Natural killer cell treated with Interleukin-12 subunit alpha and Interleukin-12 subunit beta and Interleukin-15 and Interleukin-18, amount 100 ng/mL, for 72 hours (primary cell): ENCODE measurements at regions not wholly inside any gene's neighbourhood (a gene's known extent, or its start where the extent isn't known, plus 50 kb on each side); places are given as distances from the start of the nearest gene placed in this dataset.

Experiments
- ATAC-seq, 2 donors: fragments of 150-1000 bp; cut with Tn5 transposase in 1 of 2; sonication (Bioruptor Pico), chemical (Tn5 transposase) in 1 of 2; 2 replicates each; pipeline ENCODE4 v1.10.0; 2021
- DNase-seq: peaks from one replicate; pipeline ENCODE4 v3.0.0; 2022; ENCODE audit warnings: low spot score
- H3K27ac Mint-ChIP-seq, 2 donors: 1 replicate in 1 of 2; 2 replicates in 1 of 2; pipeline ENCODE4 v1.8.0; 2022; ENCODE audit warnings: mixed read lengths in 2 of 2, mild to moderate bottlenecking in 1 of 2, moderate library complexity in 1 of 2
- H3K27me3 Mint-ChIP-seq, 2 donors: 1 replicate in 1 of 2; 2 replicates in 1 of 2; pipeline ENCODE4 v1.8.0; 2022; ENCODE audit warnings: mixed read lengths in 2 of 2
- H3K36me3 Mint-ChIP-seq: one replicate; pipeline ENCODE4 v1.8.0; 2022; ENCODE audit warnings: mixed read lengths
- H3K4me1 Mint-ChIP-seq, 2 donors: 1 replicate in 1 of 2; 2 replicates in 1 of 2; pipeline ENCODE4 v1.8.0; 2022; ENCODE audit warnings: low read depth in 2 of 2, mixed read lengths in 2 of 2, mild to moderate bottlenecking in 1 of 2
- H3K4me3 Mint-ChIP-seq: one replicate; pipeline ENCODE4 v1.8.0; 2022; ENCODE audit warnings: mixed read lengths
- H3K9me3 Mint-ChIP-seq: 2 replicates; pipeline ENCODE4 v1.8.0; 2022; ENCODE audit warnings: mixed read lengths

- H3K4me1 Mint-ChIP-seq: no peaks in the 10 kb centered on the region
- H3K9me3 Mint-ChIP-seq: peaks cover 4% of the 10 kb centered on the region
- H3K27ac Mint-ChIP-seq: no peak overlapping the region
- peaks cover 0 to 2% of the 10 kb centered on the region in 2 donors for H3K27me3 Mint-ChIP-seq
- no peak overlapping the region for H3K4me3 Mint-ChIP-seq
- no peak for ATAC-seq
- peaks cover 5% of the 10 kb centered on the region for H3K36me3 Mint-ChIP-seq
- no peak for DNase-seq
These were observed 128.6 kb downstream of the MAT2B start for GRCh38 chr5:163633926-163634460.

DNA sequence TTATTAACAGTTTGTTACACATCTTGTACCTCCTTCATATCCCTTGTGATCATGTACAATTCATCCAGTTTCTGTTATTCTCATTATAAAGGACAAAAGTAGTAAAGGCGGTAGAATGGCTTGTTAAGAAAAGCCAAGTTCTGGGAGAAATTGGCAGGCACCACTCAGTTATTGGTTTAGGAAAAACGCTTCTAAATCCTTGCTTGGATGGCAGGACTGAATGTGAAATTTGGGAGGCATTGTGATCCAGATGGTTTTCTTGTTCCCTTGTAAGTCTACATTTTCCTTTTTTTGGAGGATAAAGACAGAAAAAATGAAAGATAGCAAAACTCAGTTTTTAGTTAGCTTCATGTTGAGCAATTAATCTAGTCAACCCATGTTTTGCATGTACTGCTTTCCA is 130.2 kb downstream of the MAT2B start:
- DNase-seq: no peak
- H3K4me1 Mint-ChIP-seq: no peaks in the 10 kb centered on the region
- peaks cover 4% of the 10 kb centered on the region for H3K9me3 Mint-ChIP-seq
- peaks cover 0 to 2% of the 10 kb centered on the region in 2 donors for H3K27me3 Mint-ChIP-seq
- no peak overlapping the region for H3K27ac Mint-ChIP-seq
- H3K4me3 Mint-ChIP-seq: no peak overlapping the region
- ATAC-seq: no peak
- H3K36me3 Mint-ChIP-seq: peaks cover 5% of the 10 kb centered on the region

DNA sequence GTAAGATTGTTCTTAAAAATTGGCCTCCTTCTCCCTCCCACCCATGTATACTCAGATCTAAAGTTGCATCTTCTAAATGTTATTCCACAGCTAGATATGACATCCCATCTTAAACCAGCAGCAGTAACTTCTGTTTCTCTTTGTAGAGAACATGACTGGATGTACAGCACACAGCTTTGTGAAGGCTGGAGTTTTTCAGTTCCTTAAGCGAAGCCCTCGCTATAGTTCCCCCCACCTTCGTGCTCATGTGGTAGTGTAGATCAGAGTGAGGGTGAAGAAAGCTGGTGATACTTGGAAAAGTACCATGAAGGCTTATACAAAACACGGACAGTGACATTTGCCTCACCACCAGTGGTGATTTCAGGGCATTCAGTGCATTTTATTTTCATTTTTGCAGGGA is 137.5 kb downstream of the MAT2B start:
- H3K9me3 Mint-ChIP-seq: peaks cover 4% of the 10 kb centered on the region
- peaks cover 2% of the 10 kb centered on the region for H3K36me3 Mint-ChIP-seq
- no peaks in the 10 kb centered on the region for H3K4me1 Mint-ChIP-seq
- peaks cover 0 to under 1% of the 10 kb centered on the region in 2 donors for H3K27me3 Mint-ChIP-seq
- no peak for ATAC-seq
- no peak overlapping the region for H3K4me3 Mint-ChIP-seq
- no peak for DNase-seq
- H3K27ac Mint-ChIP-seq: no peak overlapping the region

DNA sequence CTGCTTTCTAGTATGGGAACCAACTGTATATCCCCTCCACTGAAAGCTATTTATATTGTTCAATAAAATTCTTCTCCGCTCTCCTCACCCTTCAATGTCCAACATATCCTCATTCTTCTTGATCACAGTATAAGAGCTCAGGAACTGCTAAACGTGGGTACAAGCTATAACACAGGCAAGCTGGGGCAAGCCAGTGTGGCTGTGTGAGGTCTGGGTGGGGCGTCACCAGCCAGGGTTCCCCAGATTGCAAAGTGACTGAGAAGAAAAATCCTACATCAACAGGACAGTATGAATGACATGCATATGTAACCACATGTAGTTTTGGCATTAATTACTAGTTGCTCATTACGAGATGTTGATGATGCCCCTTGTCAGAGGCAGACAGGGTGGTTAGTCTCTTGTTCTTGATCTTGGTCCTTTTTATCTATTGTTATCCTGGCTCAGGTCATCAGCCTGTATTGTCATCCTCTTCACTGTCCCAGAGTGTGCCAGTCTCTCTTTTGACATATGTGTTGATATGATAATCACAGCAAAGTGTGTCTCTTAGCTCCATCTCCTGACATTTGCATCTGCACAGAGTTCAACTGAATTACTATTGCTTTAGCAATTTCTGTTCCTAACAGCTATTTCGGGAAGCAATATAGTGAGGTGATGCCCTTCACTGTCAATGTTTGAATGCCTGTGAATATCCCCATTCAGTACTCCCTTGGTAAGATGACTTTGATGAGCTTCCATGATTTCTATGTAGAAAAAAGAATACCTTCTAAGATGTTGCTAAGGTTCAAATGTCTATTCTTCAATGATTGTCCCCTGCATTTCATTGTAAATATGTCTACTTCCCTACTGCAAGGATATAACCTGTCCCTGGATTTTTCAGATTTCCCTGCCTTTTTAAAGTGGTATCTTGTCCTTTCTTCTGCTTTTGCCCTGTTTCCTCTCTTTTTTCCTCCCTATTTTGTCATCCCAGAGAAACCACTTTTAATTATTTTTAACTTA is 140.3 kb downstream of the MAT2B start:
- no peak for ATAC-seq
- Mint-ChIP-seq H3K36me3 (no peaks in the 10 kb centered on the region), H3K27ac (no peak overlapping the region), H3K4me1 (no peaks in the 10 kb centered on the region), H3K9me3 (peaks cover 2% of the 10 kb centered on the region), H3K4me3 (no peak overlapping the region), H3K27me3 (no peaks in the 10 kb centered on the region)
- DNase-seq: no peak

- Mint-ChIP-seq H3K4me3 (no peak overlapping the region), H3K4me1 (no peaks in the 10 kb centered on the region), H3K36me3 (no peaks in the 10 kb centered on the region), H3K27ac (no peak overlapping the region), H3K9me3 (peaks cover 8% of the 10 kb centered on the region), H3K27me3 (no peaks in the 10 kb centered on the region)
- DNase-seq (no peak), ATAC-seq (no peak)
These were observed 144.1 kb downstream of the MAT2B start for GRCh38 chr5:163649514-163649913.

GRCh38 chr5:163653526-163653925 is 148.1 kb downstream of the MAT2B start:
- Mint-ChIP-seq H3K27ac (no peak overlapping the region), H3K9me3 (peaks cover 5% of the 10 kb centered on the region), H3K36me3 (no peaks in the 10 kb centered on the region), H3K4me3 (no peak overlapping the region), H3K27me3 (no peaks in the 10 kb centered on the region), H3K4me1 (no peaks in the 10 kb centered on the region)
- DNase-seq (no peak), ATAC-seq (no peak)

- H3K4me1 Mint-ChIP-seq: no peaks in the 10 kb centered on the region
- H3K4me3 Mint-ChIP-seq: no peak overlapping the region
- no peaks in the 10 kb centered on the region for H3K27me3 Mint-ChIP-seq
- DNase-seq (no peak), ATAC-seq (no peak)
- H3K9me3 Mint-ChIP-seq: peaks cover 3% of the 10 kb centered on the region
- H3K36me3 Mint-ChIP-seq: no peaks in the 10 kb centered on the region
- no peak overlapping the region for H3K27ac Mint-ChIP-seq
These were observed 153.5 kb downstream of the MAT2B start for GRCh38 chr5:163658702-163659567.

GRCh38 chr5:163659568-163659902 is 154.1 kb downstream of the MAT2B start:
- peak overlapping the region in 1 of 2 donors; percentile 25 for H3K27ac Mint-ChIP-seq
- no peaks in the 10 kb centered on the region for H3K36me3 Mint-ChIP-seq
- H3K4me1 Mint-ChIP-seq: no peaks in the 10 kb centered on the region

DNA sequence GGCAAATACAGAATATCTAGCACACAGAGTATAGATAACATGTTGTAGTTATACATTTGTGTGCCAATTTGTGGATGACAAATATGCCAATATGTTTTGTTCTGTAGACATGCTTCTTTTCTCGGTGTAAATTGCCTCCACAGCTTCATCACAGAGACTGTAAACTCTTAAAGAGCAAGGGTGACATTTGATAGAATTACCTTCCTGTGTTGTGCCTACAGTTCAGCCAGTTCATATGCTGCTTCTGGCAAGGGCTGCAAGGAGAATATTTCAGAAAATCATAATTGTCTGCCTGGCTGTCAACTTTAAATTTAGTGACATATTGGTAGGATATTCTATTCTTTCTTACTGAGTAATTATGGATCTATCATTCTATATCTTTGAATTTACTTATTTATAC is 155.1 kb downstream of the MAT2B start:
- no peak for ATAC-seq

More at GRCh38 chr5:163659568-163659902, 154.1 kb downstream of the MAT2B start:
- no peak overlapping the region for H3K4me3 Mint-ChIP-seq
- no peaks in the 10 kb centered on the region for H3K27me3 Mint-ChIP-seq
- no peak for DNase-seq
- ATAC-seq: no peak
- no peaks in the 10 kb centered on the region for H3K9me3 Mint-ChIP-seq

DNA sequence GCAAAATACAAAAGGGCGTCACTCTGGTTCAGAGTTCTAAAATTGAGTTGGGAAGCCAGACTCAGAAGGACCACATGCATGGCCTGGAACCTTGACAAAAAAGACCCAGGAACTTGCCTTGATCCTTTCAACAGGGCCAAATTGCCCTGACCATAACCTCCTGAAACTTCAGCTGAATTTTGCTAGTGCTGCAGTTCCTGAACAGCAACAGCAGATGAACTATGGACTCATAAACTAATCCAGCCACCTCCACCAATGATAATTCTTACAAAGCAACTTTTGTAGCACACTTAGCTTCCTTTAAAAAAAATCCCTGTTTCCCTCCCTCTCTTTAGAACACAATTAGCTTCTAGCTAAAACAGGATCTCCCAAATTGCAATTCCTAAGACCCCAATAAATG is 155.9 kb downstream of the MAT2B start:
- Mint-ChIP-seq H3K27ac (no peak overlapping the region), H3K4me1 (peaks cover 0 to 2% of the 10 kb centered on the region in 2 donors), H3K4me3 (no peak overlapping the region), H3K27me3 (no peaks in the 10 kb centered on the region), H3K36me3 (no peaks in the 10 kb centered on the region), H3K9me3 (no peaks in the 10 kb centered on the region)
- no peak for DNase-seq
- ATAC-seq: no peak

More for the DNA sequence above, 155.1 kb downstream of the MAT2B start:
- Mint-ChIP-seq H3K36me3 (no peaks in the 10 kb centered on the region), H3K27ac (peak overlapping the region in 1 of 2 donors; percentile 25), H3K4me1 (peaks cover 0 to 2% of the 10 kb centered on the region in 2 donors), H3K27me3 (no peaks in the 10 kb centered on the region), H3K4me3 (no peak overlapping the region), H3K9me3 (no peaks in the 10 kb centered on the region)
- no peak for DNase-seq

DNA sequence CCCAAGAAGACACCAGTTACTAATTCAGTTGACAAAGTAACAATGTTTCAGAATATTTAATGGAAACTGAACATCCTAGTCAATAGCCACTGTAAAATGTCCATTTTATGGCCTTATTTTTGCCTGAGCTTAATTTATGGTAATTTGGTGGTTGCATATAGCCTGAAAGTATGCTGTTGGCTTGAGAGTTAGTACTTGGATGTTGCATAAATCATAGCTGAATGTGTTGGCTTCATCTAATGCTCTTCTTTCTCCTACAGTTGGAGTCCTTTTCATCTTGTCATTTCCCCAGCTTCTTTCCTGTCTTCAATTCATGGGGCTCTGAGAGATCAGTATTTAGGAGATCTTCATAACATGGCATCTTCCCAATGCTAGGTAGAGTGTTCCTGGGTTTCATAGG is 164.6 kb downstream of the MAT2B start:
- peaks cover 0 to under 1% of the 10 kb centered on the region in 2 donors for H3K4me1 Mint-ChIP-seq
- H3K27me3 Mint-ChIP-seq: peaks cover 0 to 2% of the 10 kb centered on the region in 2 donors
- ATAC-seq: no peak
- peaks cover 5% of the 10 kb centered on the region for H3K9me3 Mint-ChIP-seq
- no peak overlapping the region for H3K4me3 Mint-ChIP-seq
- DNase-seq: no peak
- H3K27ac Mint-ChIP-seq: no peak overlapping the region
- no peaks in the 10 kb centered on the region for H3K36me3 Mint-ChIP-seq

GRCh38 chr5:163677092-163677491 is 171.7 kb downstream of the MAT2B start:
- H3K4me3 Mint-ChIP-seq: no peak overlapping the region
- no peaks in the 10 kb centered on the region for H3K36me3 Mint-ChIP-seq
- peaks cover 0 to 6% of the 10 kb centered on the region in 2 donors for H3K27me3 Mint-ChIP-seq
- no peaks in the 10 kb centered on the region for H3K4me1 Mint-ChIP-seq
- DNase-seq: no peak
- no peak overlapping the region for H3K27ac Mint-ChIP-seq
- ATAC-seq: no peak
- H3K9me3 Mint-ChIP-seq: no peaks in the 10 kb centered on the region

- no peaks in the 10 kb centered on the region for H3K9me3 Mint-ChIP-seq
- peaks cover 0 to 6% of the 10 kb centered on the region in 2 donors for H3K27me3 Mint-ChIP-seq
- H3K27ac Mint-ChIP-seq: no peak overlapping the region
- no peak for DNase-seq
- H3K36me3 Mint-ChIP-seq: no peaks in the 10 kb centered on the region
- H3K4me1 Mint-ChIP-seq: no peaks in the 10 kb centered on the region
- ATAC-seq: no peak
- H3K4me3 Mint-ChIP-seq: no peak overlapping the region
These were observed 176.8 kb downstream of the MAT2B start for GRCh38 chr5:163682234-163682633.

- DNase-seq (no peak), ATAC-seq (no peak)
- Mint-ChIP-seq H3K36me3 (no peaks in the 10 kb centered on the region), H3K9me3 (no peaks in the 10 kb centered on the region), H3K4me3 (no peak overlapping the region), H3K27me3 (no peaks in the 10 kb centered on the region), H3K4me1 (no peaks in the 10 kb centered on the region), H3K27ac (no peak overlapping the region)
These were observed 182.0 kb downstream of the MAT2B start for GRCh38 chr5:163687414-163687813.
